MM.1S (cell line): ENCODE measurements at regions not wholly inside any gene's neighbourhood (a gene's known extent, or its start where the extent isn't known, plus 50 kb on each side); places are given as distances from the start of the nearest gene placed in this dataset.
A peak's percentile ranks its signal among the peaks of the same experiment; 100 is the strongest.

Experiments
- DNase-seq: peaks from one replicate; pipeline ENCODE4 v3.0.0-alpha.2; 2015
- H2AFZ ChIP-seq: fragments of 300-600 bp; sonication (generic); 2 replicates; pipeline ENCODE4 v1.6.0; 2016; ENCODE audit warnings: antibody characterized with exemption, low read length
- H3F3A ChIP-seq: fragments of 300-600 bp; sonication (generic); 2 replicates; pipeline ENCODE4 v1.6.1; 2016; ENCODE audit warnings: mild to moderate bottlenecking, antibody characterized with exemption, low read length, moderate library complexity, mixed read lengths; ENCODE audit not compliant: insufficient read depth
- H3K27ac ChIP-seq: fragments of 300-600 bp; sonication (generic); 2 replicates; pipeline ENCODE4 v1.5.1; 2016; ENCODE audit warnings: mild to moderate bottlenecking, low read length
- H3K27me3 ChIP-seq: fragments of 300-600 bp; sonication (generic); replicated peaks from 2 replicates; pipeline ENCODE4 v1.6.0; 2016; ENCODE audit warnings: low read length; ENCODE audit not compliant: insufficient read depth
- H3K36me3 ChIP-seq: fragments of 300-600 bp; sonication (generic); replicated peaks from 2 replicates; pipeline ENCODE4 v1.6.1; 2016; ENCODE audit warnings: mild to moderate bottlenecking, low read length, mixed read lengths; ENCODE audit not compliant: insufficient read depth
- H3K4me1 ChIP-seq: fragments of 300-600 bp; sonication (generic); 2 replicates; pipeline ENCODE4 v1.6.1; 2016; ENCODE audit warnings: low read length, mixed read lengths
- H3K4me2 ChIP-seq: fragments of 300-600 bp; sonication (generic); 2 replicates; pipeline ENCODE4 v1.6.0; 2016; ENCODE audit warnings: low read depth, low read length
- H3K4me3 ChIP-seq: fragments of 300-600 bp; sonication (generic); 2 replicates; pipeline ENCODE4 v1.5.1; 2016; ENCODE audit warnings: low read length, mixed read lengths
- H3K79me2 ChIP-seq: fragments of 300-600 bp; sonication (generic); 2 replicates; pipeline ENCODE4 v1.6.1; 2016; ENCODE audit warnings: mixed run types, low read length, mixed read lengths
- H3K9ac ChIP-seq: fragments of 300-600 bp; sonication (generic); 2 replicates; pipeline ENCODE4 v1.6.1; 2016; ENCODE audit warnings: low read length, mixed read lengths
- H3K9me2 ChIP-seq: fragments of 300-600 bp; sonication (generic); replicated peaks from 2 replicates; pipeline ENCODE4 v1.6.1; 2016; ENCODE audit warnings: mild to moderate bottlenecking, low read length, mixed read lengths; ENCODE audit not compliant: insufficient read depth
- H3K9me3 ChIP-seq: fragments of 300-600 bp; sonication (generic); replicated peaks from 2 replicates; pipeline ENCODE4 v1.6.1; 2016; ENCODE audit warnings: mild to moderate bottlenecking, low read length, mixed read lengths; ENCODE audit not compliant: insufficient read depth
- H4K20me1 ChIP-seq: fragments of 300-600 bp; sonication (generic); 2 replicates; pipeline ENCODE4 v1.6.1; 2016; ENCODE audit warnings: mild to moderate bottlenecking, low read length, moderate library complexity, mixed read lengths; ENCODE audit not compliant: insufficient read depth
- CTCF ChIP-seq: fragments of 300-600 bp; sonication (generic); IDR thresholded peaks from 2 replicates; pipeline ENCODE4 v1.5.1; 2016; ENCODE audit warnings: antibody characterized with exemption, low read length, mixed read lengths
- EZH2 ChIP-seq: fragments of 300-600 bp; sonication (generic); optimal IDR thresholded peaks from 2 replicates; pipeline ENCODE3; 2017; ENCODE audit warnings: low read depth, mild to moderate bottlenecking, antibody characterized with exemption, low read length, mixed read lengths
- EZH2phosphoT487 ChIP-seq: fragments of 300-600 bp; sonication (generic); IDR thresholded peaks from 2 replicates; pipeline ENCODE4 v1.6.1; 2018; ENCODE audit warnings: antibody characterized with exemption, low read length

- H3K9me2 ChIP-seq = no peaks in the 10 kb centered on the region
- peaks cover 15% of the 10 kb centered on the region for H3K4me1 ChIP-seq
- no peaks in the 10 kb centered on the region for H4K20me1 ChIP-seq
- no peaks in the 10 kb centered on the region for H3K79me2 ChIP-seq
- no peak overlapping the region for H3K4me2 ChIP-seq
- DNase-seq = no peak
- no peak overlapping the region for H2AFZ ChIP-seq
- H3F3A ChIP-seq = no peaks in the 10 kb centered on the region
- no peak overlapping the region for H3K4me3 ChIP-seq
- no peak for TF ChIP-seq EZH2phosphoT487
- no peak for TF ChIP-seq EZH2
- TF ChIP-seq CTCF = no peak
- H3K9ac ChIP-seq = no peak overlapping the region
- no peaks in the 10 kb centered on the region for H3K36me3 ChIP-seq
- H3K9me3 ChIP-seq = no peaks in the 10 kb centered on the region
- peaks cover 4% of the 10 kb centered on the region; the same call in 1 of the 2 replicates for H3K27me3 ChIP-seq
- no peak overlapping the region for H3K27ac ChIP-seq
Measured at GRCh38 chr7:156549636-156550035, 90.9 kb upstream of the RNF32 start.

GRCh38 chr7:156547884-156548561 lies 92.6 kb upstream of the RNF32 start:
- H2AFZ ChIP-seq = peak overlapping the region; percentile 34; the same call in 1 of the 2 replicates
- H3K4me3 ChIP-seq = peak overlapping the region; percentile 18; the same call in 1 of the 2 replicates
- peaks cover 4% of the 10 kb centered on the region; the same call in 1 of the 2 replicates for H3K27me3 ChIP-seq
- no peak overlapping the region for H3K9ac ChIP-seq
- H4K20me1 ChIP-seq = no peaks in the 10 kb centered on the region
- H3K4me2 ChIP-seq = peak overlapping the region; percentile 48
- DNase-seq = peak; percentile 47
- no peaks in the 10 kb centered on the region for H3K36me3 ChIP-seq
- H3K9me3 ChIP-seq = no peaks in the 10 kb centered on the region
- H3K9me2 ChIP-seq = no peaks in the 10 kb centered on the region
- no peaks in the 10 kb centered on the region for H3F3A ChIP-seq
- peaks cover 15% of the 10 kb centered on the region for H3K4me1 ChIP-seq
- H3K27ac ChIP-seq = 0 out of 2 replicates have a peak overlapping the region, but pooled peaks have one; percentile 2
- H3K79me2 ChIP-seq = no peaks in the 10 kb centered on the region
- TF ChIP-seq CTCF = no peak
- TF ChIP-seq EZH2 = no peak
- TF ChIP-seq EZH2phosphoT487 = no peak

GRCh38 chr7:156545979-156546378 lies 94.6 kb upstream of the RNF32 start:
- H3K36me3 ChIP-seq = no peaks in the 10 kb centered on the region
- H3K27me3 ChIP-seq = peaks cover 4% of the 10 kb centered on the region; the same call in 1 of the 2 replicates
- no peak for DNase-seq
- H3K9me3 ChIP-seq = no peaks in the 10 kb centered on the region
- no peak overlapping the region for H2AFZ ChIP-seq
- H3K4me3 ChIP-seq = no peak overlapping the region
- no peaks in the 10 kb centered on the region for H3F3A ChIP-seq
- no peak overlapping the region for H3K9ac ChIP-seq
- no peaks in the 10 kb centered on the region for H4K20me1 ChIP-seq
- no peaks in the 10 kb centered on the region for H3K79me2 ChIP-seq
- no peak overlapping the region for H3K4me2 ChIP-seq
- H3K27ac ChIP-seq = no peak overlapping the region
- H3K4me1 ChIP-seq = peaks cover 15% of the 10 kb centered on the region
- no peak for TF ChIP-seq CTCF
- TF ChIP-seq EZH2phosphoT487 = no peak
- TF ChIP-seq EZH2 = no peak
- no peaks in the 10 kb centered on the region for H3K9me2 ChIP-seq
